ENCODE measurements at regions not wholly inside any gene's neighbourhood (a gene's known extent, or its start where the extent isn't known, plus 50 kb on each side); places are given as distances from the start of the nearest gene placed in this dataset.

GRCh38 chr20:39342463-39342862 lies 380.3 kb downstream of the DHX35 start:
- no peak for FAIRE-seq
- DNase-seq (ENCODE audit: insufficient read length, low spot score) = no peak

GRCh38 chr20:39338469-39339376 lies 376.6 kb downstream of the DHX35 start:
- no peak for FAIRE-seq
- no peak for DNase-seq (ENCODE audit: insufficient read length, low spot score)
- no peak for TF ChIP-seq CTCF (IDR thresholded peaks at IDR 0.05; ENCODE audit: insufficient read depth, missing control alignments)

More at GRCh38 chr20:39342463-39342862, 380.3 kb downstream of the DHX35 start:
- TF ChIP-seq CTCF (IDR thresholded peaks at IDR 0.05; ENCODE audit: insufficient read depth, missing control alignments) = no peak

GRCh38 chr20:39333211-39333610 lies 371.1 kb downstream of the DHX35 start:
- no peak for TF ChIP-seq CTCF (IDR thresholded peaks at IDR 0.05; ENCODE audit: insufficient read depth, missing control alignments)
- no peak for FAIRE-seq
- no peak for DNase-seq (ENCODE audit: insufficient read length, low spot score)

- FAIRE-seq (no peak), DNase-seq (ENCODE audit: insufficient read length, low spot score) (no peak)
- no peak for TF ChIP-seq CTCF (IDR thresholded peaks at IDR 0.05; ENCODE audit: insufficient read depth, missing control alignments)
Observed at GRCh38 chr20:39328347-39328746, 366.2 kb downstream of the DHX35 start.

GRCh38 chr20:39326050-39326449 lies 363.9 kb downstream of the DHX35 start:
- FAIRE-seq (no peak), DNase-seq (ENCODE audit: insufficient read length, low spot score) (no peak)
- no peak for TF ChIP-seq CTCF (IDR thresholded peaks at IDR 0.05; ENCODE audit: insufficient read depth, missing control alignments)

- DNase-seq (ENCODE audit: insufficient read length, low spot score) (no peak), FAIRE-seq (no peak)
- no peak for TF ChIP-seq CTCF (IDR thresholded peaks at IDR 0.05; ENCODE audit: insufficient read depth, missing control alignments)
Observed at GRCh38 chr20:39318911-39319310, 356.8 kb downstream of the DHX35 start.

- TF ChIP-seq CTCF (IDR thresholded peaks at IDR 0.05; ENCODE audit: insufficient read depth, missing control alignments) = no peak
- FAIRE-seq (no peak), DNase-seq (ENCODE audit: insufficient read length, low spot score) (no peak)
Observed at GRCh38 chr20:39312676-39313075, 350.5 kb downstream of the DHX35 start.

All from D721Med (cell line).